GM12878 (cell line): ENCODE measurements at regions not wholly inside any gene's neighbourhood (a gene's known extent, or its start where the extent isn't known, plus 50 kb on each side); places are given as distances from the start of the nearest gene placed in this dataset.
A peak's percentile ranks its signal among the peaks of the same experiment; 100 is the strongest.

Experiments used
- ATF7 ChIP-seq: fragments of 450-650 bp; IDR thresholded peaks from 2 replicates; pipeline ENCODE4 v1.6.1; 2016; ENCODE audit warnings: low read depth, mild to moderate bottlenecking
- CTCF ChIP-seq, 3 experiments: IDR thresholded peaks in 2 of 3; conservative IDR thresholded peaks in 1 of 3; 2 replicates each; pipeline ENCODE4 v1.5.1; 2011; ENCODE audit warnings: low read depth in 3 of 3, low read length in 3 of 3, mild to moderate bottlenecking in 3 of 3, control low read depth in 2 of 3, moderate library complexity in 2 of 3, inconsistent platforms in 1 of 3, mixed read lengths in 1 of 3; ENCODE audit not compliant: control insufficient read depth in 2 of 3, insufficient read depth in 1 of 3; ENCODE audit errors: extremely low read depth in 1 of 3
- E4F1 ChIP-seq: fragments of 450-650 bp; IDR thresholded peaks from 2 replicates; pipeline ENCODE4 v1.6.1; 2018; ENCODE audit warnings: borderline replicate concordance, mild to moderate bottlenecking; ENCODE audit not compliant: partially characterized antibody
- GABPA ChIP-seq: IDR thresholded peaks from 2 replicates; pipeline ENCODE4 v1.6.1; 2014; ENCODE audit warnings: antibody characterized with exemption, low read depth, mild to moderate bottlenecking, inconsistent platforms
- IRF4 ChIP-seq: IDR thresholded peaks from 2 replicates; pipeline ENCODE4 v1.6.1; 2011; ENCODE audit warnings: low read depth, low read length
- MXI1 ChIP-seq: fragments of 150-350 bp; IDR thresholded peaks from 2 replicates; pipeline ENCODE4 v1.6.1; 2011; ENCODE audit warnings: low read depth, mild to moderate bottlenecking, inconsistent platforms, low read length, improper control_type of control experiment
- NKRF ChIP-seq: fragments of 450-650 bp; conservative IDR thresholded peaks from 2 replicates; pipeline ENCODE4 v1.6.1; 2017; ENCODE audit warnings: mild to moderate bottlenecking, moderate library complexity
- NR2C2 ChIP-seq: IDR thresholded peaks from 2 replicates; pipeline ENCODE4 v1.6.1; 2011; ENCODE audit warnings: borderline replicate concordance, low read depth; ENCODE audit not compliant: control insufficient read depth, insufficient read length
- PAX8 ChIP-seq: fragments of 450-650 bp; IDR thresholded peaks from 2 replicates; pipeline ENCODE4 v1.6.1; 2017; ENCODE audit warnings: mild to moderate bottlenecking, moderate library complexity
- RBBP5 ChIP-seq: fragments of 200-600 bp; sonication (generic); conservative IDR thresholded peaks from 2 replicates; pipeline ENCODE4 v1.6.1; 2016
- RFX5 ChIP-seq: IDR thresholded peaks from 2 replicates; pipeline ENCODE4 v1.6.1; 2011; ENCODE audit warnings: low read depth, low read length, improper control_type of control experiment
- SRF ChIP-seq, 2 experiments: IDR thresholded peaks; 2 replicates each; pipeline ENCODE4 v1.6.1; 2011; ENCODE audit warnings: low read depth in 2 of 2, low read length in 2 of 2, mild to moderate bottlenecking in 1 of 2, moderate library complexity in 1 of 2
- STAT3 ChIP-seq: IDR thresholded peaks from 2 replicates; pipeline ENCODE4 v1.6.1; 2011; ENCODE audit warnings: low read depth, low read length, improper control_type of control experiment
- TCF3 ChIP-seq: IDR thresholded peaks from 2 replicates; pipeline ENCODE4 v1.6.1; 2012; ENCODE audit warnings: low read depth, mild to moderate bottlenecking, low read length, borderline replicate concordance; ENCODE audit not compliant: insufficient read depth
- ZBTB33 ChIP-seq: fragments of 450-650 bp; IDR thresholded peaks from 2 replicates; pipeline ENCODE4 v1.6.1; 2017; ENCODE audit warnings: mild to moderate bottlenecking
- ZBTB40 ChIP-seq: fragments of 450-650 bp; IDR thresholded peaks from 2 replicates; pipeline ENCODE4 v1.6.1; 2016; ENCODE audit warnings: mild to moderate bottlenecking, moderate library complexity, borderline replicate concordance
- ZNF217 ChIP-seq: fragments of 450-650 bp; IDR thresholded peaks from 2 replicates; pipeline ENCODE4 v1.6.1; 2017; ENCODE audit warnings: antibody characterized with exemption, mild to moderate bottlenecking
- ZNF622 ChIP-seq: fragments of 450-650 bp; IDR thresholded peaks from 2 replicates; pipeline ENCODE4 v1.6.1; 2017; ENCODE audit warnings: mild to moderate bottlenecking, inconsistent platforms

GRCh38 chr17:57174591-57174990 is 81.7 kb upstream of the MSI2 start (continued):
- no peak for TF ChIP-seq NR2C2
- no peak for TF ChIP-seq ZBTB33
- TF ChIP-seq ZNF622 = no peak
- no peak for TF ChIP-seq CTCF (IDR thresholded peaks at IDR 0.05 in 2 of 3, conservative IDR thresholded peaks at IDR 0.05 in 1 of 3; ENCODE audit: control insufficient read depth in 2 of 3, extremely low read depth in 1 of 3, insufficient read depth in 1 of 3, low read depth in 3 of 3, low read length in 3 of 3)
- no peak for TF ChIP-seq E4F1
- TF ChIP-seq ZNF217 = no peak
- no peak for TF ChIP-seq RFX5
- TF ChIP-seq PAX8 = no peak
- TF ChIP-seq SRF (IDR thresholded peaks at IDR 0.05; ENCODE audit: low read depth in 2 of 2, low read length in 2 of 2) = 0 out of 4 replicates have a peak, but pooled peaks of 1 of the 2 experiments have one; percentile 60
- no peak for TF ChIP-seq IRF4
- no peak for TF ChIP-seq ZBTB40
- TF ChIP-seq GABPA = no peak
- TF ChIP-seq TCF3 = no peak
- no peak for TF ChIP-seq NKRF
- no peak for TF ChIP-seq ATF7
- no peak for TF ChIP-seq RBBP5
- TF ChIP-seq STAT3 = no peak
- no peak for TF ChIP-seq MXI1
